SHP77 treated with DMSO at 0.1 percent for 48 hours (cell line): ENCODE measurements at regions not wholly inside any gene's neighbourhood (a gene's known extent, or its start where the extent isn't known, plus 50 kb on each side); places are given as distances from the start of the nearest gene placed in this dataset.
"Not testable (repeated sequence)": the region's sequence is repeated elsewhere in the genome, so short reads cannot be mapped to it uniquely, and the experiment has no call there.

Experiments
- DNase-seq: peaks from one replicate; lab custom pipeline; 2025; lab: John Stamatoyannopoulos, UW

DNA sequence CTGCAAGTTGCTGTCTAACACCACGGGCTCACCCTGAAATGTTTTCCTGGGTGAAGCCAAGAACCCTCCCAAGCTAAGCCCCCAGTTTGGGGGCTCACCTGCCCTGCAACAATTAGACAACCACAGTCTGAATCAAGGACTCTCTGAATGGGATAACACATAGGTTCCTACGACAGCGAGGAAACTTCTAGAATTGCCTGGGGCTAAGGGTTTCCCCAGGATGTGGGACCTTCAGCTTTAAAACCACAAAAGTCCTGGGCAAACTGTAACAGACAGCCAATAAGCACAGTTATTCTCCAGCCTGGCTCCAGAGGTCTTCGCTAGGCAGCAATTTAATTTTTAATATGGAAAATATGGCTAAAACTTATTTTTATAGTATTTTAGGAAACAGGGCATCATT lies 162.6 kb downstream of the PRKX start:
- DNase-seq: no peak

DNA sequence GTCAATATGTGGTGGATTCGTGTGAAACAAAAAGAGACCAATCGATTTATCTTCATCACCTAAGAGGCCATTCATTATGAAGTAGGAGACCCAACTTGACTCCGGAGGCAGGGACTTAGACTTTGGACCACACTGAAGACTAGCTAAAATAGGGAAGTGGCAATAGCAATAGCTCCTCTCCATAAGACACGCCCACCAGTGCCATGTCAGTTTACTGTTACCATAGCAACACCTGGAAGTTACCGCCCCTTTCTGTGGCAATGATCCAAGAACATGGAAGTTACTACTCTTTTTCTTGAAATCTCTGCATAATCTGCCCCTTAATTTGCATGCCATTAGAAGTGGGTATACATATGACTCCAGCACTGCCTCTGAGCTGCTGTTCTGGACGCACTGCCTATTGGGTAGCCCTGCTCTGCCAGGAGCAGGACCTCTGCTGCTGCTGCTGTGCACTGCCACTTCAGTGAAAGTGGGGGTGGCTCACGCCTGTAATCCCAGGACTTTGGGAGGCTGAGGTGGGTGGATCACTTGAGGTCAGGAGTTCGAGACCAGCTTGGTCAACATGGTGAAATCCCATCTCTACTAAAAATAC lies 163.2 kb downstream of the PRKX start:
- DNase-seq: no peak

DNA sequence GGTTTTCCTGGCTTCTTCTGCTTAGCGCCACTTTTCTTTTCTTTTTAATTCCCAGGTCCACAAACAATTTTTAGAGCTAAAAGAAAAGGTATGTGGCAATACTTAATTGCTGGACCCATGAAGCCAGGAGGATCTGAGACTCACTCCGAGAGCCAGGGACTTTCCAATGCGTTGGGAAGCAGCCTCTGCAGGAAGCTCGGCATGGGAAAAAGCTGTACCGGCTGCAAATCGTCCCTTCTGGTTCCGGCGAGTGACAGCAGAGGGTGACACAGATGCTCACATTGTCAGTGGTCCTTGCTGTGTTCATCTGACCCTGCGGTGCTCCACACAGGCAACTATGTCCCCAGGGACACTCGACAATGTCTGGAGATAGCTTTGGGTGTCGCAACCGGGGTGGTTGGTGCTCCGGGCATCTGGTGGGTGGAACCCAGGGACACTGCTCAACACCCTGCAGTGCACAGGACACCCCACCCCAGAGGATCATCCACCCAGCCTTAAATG lies 164.0 kb downstream of the PRKX start:
- no peak for DNase-seq

DNA sequence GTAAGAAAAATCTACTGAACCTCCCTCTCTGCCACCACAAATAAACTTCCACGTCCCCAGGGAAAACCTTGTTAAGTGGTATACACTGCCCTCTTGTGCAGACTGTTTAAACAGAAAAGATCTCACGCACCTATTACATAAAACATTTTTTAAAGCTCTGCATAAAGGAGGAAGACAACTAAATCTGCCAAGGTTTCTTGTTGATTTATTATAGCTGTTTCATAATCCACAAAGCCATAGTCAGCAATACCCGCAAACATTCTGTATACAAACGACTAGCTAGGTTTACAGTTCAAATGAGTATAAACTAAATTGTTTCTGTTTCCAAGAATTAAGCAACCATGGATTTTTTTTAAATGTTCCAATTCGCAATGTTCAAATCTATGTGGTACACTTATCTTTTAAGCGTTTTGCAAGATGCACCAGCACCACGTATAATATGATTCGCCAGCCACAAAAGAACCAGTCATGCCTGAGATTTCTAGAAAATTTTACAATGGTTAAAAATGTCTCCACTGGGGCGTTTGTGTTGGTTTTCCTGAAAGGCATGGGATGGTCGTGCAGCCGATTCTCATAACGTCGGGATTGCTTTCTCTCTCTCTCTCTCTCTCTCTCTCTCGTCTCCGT lies 164.6 kb downstream of the PRKX start:
- no peak for DNase-seq

DNA sequence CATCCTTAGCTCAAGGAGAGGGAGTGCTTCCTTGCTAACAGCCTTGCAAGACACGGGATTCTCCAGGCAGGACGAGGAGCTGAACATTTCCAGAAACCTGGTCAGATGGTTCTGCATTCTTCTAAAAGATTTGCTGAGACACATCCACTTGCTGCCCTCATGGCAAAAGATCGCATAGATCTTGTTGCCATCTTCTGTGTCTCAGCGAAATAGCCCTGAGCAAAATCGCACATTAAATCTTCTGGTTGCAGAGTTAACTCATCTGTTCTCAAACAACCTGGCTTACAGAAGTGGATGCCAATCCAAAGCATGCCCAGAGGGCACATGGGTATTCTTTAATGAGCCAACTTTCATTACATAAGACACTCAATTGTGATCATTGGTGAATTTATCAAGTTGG lies 167.5 kb downstream of the PRKX start:
- DNase-seq: no peak

DNA sequence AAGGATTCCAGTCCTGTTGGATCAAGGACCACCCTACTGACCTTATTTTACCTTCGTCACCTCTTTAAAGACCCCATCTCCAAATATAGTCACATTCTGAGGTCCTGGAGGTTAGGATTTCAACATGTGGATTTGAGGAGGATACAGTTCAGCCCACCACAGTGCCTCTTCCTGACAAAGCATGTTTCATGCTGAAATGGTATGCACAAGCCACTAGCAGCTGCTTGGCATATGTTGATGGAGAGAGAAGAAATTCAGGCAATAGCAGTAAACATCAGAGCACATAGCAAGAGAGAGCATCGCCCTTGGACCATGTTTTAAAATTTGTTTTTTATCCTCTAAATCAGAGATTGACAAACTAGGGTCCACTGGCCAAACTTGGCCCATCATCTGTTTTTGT lies 172.1 kb downstream of the PRKX start:
- no peak for DNase-seq

DNA sequence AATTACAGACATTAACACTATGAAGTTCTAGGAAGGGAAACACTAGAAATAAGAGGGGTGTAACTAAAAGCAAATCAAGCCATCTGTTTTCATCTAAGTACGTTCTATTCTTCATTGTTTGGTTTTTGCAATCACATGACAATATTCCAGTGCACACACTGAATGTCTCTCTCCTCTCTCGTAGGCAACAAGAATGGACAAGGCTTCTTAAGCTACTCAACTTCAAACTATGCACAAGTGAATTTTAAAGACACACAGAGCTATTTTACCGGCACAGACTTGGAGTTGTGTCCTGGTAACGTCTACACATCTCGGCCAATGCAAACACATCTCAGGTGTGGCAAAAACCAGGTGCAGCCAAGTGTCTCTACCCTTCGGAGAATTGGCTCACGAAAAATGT lies 173.3 kb downstream of the PRKX start:
- DNase-seq: no peak

DNA sequence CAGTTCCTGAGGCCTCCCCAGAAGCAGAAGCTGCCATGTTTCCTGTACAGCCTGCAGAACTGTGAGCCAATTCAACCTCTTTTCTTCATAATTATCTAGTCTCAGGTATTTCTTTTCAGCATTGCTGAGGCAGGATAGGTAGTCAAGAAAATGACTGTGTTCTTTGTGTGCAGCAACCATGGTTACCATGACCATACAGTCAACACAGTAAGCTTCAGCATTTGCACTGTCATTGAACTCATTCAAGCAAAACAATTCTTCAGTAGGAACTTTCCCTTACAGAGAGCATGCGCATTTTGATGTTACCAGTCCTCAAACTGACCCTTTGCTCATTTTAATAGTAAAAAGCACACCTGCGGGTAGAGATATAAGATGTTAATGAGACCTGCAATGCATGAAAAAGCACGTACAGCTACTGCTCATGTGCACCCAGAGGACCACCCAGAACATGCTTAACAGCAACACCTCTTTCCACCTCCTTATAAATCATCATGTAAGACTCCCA lies 180.8 kb downstream of the PRKX start:
- no peak for DNase-seq

DNA sequence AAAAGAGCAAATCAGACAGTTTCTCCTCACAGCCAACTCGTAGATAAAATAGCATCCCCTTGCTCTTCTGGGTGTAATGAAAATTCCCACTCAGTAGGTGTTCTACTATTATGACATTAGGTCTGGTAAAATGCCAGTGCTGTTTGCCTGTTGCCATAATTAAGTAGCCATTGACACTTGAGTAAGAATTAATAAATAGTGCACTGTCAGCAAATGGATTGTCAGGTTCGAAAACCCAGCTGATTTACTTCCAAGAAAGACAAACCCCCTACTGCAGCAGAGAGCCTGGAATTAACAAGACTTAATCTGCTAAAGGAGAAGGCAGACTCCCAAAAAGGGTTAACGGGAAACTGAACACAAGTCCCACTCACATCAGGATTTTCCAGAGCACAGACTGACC lies 182.0 kb downstream of the PRKX start:
- DNase-seq: not testable (repeated sequence)

DNA sequence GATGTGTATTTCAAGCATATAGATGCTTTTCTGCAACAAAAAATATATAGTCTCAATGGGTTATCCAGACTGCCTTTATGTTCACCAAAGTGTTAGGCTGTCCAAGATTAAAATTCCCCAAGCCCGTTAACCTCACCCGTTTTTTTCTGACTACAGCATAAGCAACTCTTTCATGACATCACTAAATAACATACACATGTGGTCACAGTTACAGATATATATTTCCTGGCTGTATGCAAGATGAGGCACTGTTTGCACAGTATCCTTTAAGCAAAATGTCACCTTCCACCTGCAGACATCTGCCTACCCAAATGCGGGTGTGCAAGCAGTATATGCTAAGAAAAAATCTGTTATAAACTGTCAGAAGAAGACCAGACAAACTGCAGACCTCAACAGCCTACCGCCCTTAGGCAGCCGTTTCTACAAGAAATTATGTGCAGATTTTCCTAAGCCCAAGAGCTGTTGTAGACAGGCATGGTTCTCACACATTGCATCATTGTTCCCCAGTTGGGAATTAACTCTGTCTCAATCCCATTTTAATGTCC lies 183.1 kb upstream of the MXRA5 start:
- DNase-seq: no peak

DNA sequence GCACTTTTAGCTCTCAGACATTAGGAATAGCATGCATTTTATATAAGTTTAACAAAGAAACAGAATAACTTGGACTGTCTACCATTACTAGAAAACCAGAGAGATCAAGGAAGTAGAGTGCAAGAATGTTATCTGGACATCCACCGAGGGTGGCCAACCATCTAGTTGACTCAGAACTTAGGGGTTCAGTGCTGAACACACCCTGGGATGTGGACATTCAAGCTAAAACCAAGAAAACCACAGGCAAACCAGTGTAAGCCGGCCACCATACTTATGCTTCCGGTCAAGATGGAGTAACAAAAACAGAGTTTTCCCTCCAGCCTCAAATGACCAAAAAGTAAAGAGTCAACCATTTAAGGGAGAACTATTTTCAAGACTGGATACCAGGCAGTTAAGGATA lies 181.4 kb upstream of the MXRA5 start:
- DNase-seq: no peak

DNA sequence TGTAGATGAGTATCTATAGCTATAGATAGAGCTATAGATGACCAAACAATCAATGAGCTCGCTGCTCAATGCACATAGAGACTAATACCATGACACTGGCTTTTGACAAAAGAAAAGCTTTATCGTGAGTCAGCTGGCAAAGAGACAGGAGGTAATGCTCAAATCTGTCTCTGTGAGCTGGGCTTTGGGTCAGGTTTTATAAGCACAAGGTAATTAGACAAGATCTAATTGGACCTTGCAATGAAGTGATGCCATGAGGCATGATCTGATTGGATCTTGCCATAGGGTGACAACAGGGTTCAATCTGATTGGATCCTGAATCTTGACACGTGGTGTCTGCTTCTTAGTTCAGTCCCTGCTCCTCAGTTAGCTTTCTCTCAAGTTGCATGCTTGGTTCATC lies 180.7 kb upstream of the MXRA5 start:
- DNase-seq: no peak

DNA sequence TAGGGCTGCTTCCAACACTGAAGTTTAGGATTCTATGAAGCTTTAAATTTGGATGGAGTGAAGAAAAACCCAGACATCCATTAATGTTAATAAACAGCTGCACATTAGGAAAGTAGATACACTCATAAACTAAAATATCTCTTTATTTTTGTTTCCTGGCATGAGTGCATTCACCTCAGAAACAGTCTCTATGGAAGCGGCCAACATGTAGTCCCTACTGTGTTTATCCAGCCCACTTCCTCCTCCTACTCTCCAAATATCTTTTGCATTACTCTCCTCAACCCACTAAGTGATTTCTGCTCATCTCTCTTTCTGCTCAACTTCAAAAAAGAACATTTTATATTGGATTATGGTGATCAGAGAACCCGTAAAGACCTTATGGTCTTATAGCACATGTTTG lies 180.3 kb upstream of the MXRA5 start:
- no peak for DNase-seq

DNA sequence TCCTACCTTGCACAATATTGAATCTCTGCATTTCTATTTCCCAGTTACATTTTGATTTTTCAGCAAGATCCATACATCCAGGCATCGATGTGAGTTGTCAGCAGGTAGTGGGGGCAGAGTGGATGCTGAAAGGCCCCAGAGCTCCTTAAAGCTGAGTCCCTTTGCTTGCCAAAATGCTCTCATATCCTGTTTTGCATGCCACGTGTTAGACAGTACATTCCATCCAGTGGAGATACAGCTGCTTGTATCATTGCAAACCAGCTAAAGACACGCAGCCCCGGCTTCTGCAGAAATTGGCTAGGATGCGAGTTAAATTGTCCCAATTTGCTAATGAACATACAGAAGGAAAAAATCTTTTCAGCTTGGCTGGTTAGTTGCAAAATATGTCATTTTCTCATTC lies 179.6 kb upstream of the MXRA5 start:
- no peak for DNase-seq

DNA sequence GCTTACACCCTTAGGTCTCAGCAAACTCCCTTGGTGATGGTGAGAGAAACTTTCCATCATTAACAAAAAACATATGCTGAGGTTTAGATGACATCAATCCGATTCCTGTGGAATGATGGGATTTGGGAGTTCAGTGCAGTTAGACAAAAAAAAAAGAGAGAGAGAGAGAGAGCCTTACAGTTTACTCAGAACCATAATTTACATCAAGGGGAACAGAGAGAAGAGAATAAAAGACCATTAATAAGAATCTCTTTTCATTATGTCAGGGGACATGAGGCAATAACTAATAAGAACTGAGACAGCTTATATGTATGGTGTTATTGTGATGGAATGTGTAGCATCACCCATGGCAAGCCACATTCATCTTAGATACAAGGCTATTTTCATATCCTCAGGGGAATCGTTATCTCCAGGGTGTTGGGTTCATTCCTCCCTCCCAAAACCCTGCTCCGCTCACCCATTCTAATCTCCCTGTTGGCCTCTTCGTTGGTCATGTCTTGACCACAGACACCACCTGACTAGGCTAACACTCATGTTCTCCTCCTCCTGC lies 175.7 kb upstream of the MXRA5 start:
- DNase-seq: no peak

DNA sequence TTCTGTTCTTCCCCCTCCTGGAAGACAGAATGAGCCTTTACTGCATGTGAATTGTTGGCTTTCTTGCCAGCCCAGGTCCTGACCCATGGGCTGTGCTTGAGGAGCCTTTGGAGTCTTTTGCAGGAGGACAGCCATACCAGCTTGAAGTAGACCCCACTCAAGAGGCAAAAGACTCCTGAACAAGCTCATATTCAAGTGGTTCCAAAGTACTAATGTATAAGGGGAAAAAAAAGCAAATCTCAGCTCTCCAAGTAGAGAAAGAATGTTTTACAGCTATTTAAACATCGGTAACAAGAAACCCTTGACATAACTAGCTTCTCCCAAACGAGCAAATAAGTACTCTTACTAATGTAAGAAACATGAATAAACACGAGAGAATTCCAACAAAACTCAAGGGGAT lies 174.9 kb upstream of the MXRA5 start:
- no peak for DNase-seq

DNA sequence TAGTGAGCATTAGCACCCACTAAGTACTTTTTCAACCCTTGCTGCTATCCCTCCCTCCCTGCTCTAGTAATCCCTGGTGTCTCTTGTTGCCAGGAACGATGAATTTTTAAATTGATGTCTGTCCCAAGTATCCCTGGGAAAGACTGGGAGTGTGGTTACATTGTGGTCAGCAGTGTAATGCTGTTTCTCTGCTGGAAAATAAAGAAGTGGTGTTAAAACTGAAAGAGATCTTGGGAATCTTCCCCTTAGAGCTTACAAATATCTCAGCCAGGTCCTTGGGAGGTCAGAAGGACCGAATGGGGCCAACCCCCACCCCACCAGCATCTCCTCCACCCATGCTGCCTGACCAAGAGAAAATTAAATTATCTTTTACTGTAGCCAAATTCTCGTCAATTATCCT lies 174.5 kb upstream of the MXRA5 start:
- DNase-seq: no peak

DNA sequence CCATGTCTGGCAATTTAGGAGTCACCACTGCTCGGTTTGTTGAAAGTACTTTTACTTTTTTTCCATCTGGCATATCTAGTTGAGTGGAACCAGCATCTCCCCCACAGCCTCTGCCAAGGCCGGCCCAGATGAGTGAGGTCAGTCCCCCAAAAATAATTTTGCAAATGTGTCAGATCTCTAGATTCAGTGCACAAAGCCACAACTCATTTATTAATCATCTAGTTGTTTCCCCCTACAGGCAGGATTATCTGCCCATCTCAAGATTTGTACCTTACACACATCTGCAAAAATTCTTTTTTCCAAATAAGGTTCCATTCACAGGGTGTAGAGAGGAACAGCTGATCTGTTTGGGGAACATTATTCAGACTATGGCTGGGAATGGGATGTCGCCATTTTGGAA lies 174.0 kb upstream of the MXRA5 start:
- DNase-seq: no peak

DNA sequence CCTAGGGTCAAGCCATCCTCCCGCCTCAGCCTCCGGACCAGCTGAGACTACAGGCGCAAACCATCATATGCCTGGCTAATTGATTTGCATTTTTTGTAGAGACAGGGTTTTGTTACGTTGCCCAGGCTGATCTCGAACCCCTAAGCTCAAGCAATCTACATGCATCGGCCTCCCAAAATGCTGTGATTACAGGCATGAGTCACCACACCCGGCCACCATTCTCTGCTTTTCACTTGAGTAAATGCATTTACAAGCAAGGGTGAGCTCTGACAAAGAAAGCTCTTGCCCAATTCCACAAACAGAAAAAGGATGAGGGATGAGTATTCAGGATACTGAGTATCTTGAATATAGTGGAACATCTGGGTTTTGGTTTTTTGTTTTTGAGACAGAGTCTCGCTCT lies 172.9 kb upstream of the MXRA5 start:
- DNase-seq: not testable (repeated sequence)

DNA sequence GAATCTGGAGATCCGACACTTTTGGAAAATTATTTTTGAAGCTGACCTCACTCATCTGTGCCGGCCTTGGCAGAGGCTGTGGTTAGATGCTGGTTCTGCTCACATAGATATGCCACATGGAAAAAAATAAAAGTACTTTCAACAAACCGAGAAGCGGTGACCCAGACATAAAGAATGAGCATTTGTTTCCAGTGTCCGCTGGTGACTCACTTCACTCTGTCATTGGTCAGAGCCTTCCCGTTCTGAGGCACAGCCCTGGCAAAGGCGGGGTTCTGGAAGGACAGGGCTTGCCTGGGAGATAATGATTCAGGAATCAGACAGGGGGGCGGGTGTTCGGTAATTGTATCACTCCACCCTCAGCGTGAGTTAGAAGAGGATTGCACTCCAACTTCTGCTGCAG lies 172.4 kb upstream of the MXRA5 start:
- DNase-seq: no peak

DNA sequence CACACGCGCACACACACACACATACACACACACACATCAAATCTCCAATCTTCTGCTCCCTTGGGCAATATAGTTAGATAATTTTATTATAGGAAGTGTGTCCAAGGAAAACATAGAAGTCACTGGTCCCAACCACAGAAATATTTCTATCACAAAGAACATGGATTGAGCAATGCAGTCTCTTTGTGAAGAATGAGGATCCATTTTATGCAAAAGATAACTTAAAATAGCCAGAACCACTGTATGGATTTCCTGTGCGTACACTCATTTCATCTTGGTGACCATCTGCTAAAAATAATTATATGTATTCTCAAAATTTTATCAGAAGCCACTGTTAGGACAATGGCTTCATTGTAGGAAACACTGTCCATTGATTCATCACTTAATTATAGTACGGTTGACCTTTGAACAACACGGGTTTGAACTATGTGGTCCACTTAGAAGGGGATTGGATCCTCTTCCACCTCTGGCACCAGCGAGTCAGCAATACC lies 169.6 kb upstream of the MXRA5 start:
- no peak for DNase-seq

DNA sequence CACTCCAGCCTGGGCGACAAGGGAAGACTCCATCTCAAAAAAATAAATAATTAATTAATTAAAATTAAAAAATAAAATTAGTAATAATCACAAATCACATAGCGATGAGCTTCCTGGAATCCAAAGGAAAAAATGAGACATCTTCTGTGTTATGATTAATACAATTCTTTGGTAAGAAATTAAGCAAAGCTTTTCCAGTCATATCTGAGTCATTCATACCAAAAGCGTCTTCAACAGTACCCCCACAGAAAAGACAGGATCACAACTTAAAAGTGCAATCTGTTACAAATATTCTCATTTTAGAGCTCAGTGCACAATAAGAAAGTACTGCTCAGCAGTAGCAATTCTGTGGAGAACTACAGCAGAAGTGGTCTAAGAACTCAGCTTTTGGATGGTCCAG lies 168.5 kb upstream of the MXRA5 start:
- DNase-seq: no peak

DNA sequence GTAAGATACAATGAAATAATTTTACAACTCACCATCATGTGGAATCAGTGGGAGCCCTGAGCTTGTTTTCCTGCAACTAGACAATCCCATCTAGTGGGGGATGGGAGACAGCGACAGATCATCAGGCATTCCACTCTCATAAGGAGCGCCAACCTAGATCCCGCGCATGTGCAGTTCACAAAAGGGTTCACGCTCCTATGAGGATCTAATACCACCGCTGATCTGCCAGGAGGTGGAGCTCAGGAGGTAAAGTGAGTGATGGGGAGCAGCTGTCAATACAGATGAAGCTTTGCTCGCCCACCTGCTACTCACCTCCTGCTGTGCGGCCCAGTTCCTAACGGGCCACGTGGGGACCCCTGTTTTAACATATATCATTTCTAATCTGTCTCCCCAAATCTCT lies 165.7 kb upstream of the MXRA5 start:
- DNase-seq: peak; percentile 9
